ENCODE measurements at regions not wholly inside any gene's neighbourhood (a gene's known extent, or its start where the extent isn't known, plus 50 kb on each side); places are given as distances from the start of the nearest gene placed in this dataset.

- Histone ChIP-seq H3K9ac (ENCODE audit: low read length) (no peak overlapping the region), H3K27me3 (replicated peaks; ENCODE audit: control insufficient read depth, insufficient read depth, low read length) (no peaks in the 10 kb centered on the region), H3K4me1 (ENCODE audit: control insufficient read depth, insufficient read depth, low read length) (no peaks in the 10 kb centered on the region), H3K4me3 (ENCODE audit: low read length) (no peak overlapping the region), H3K9me3 (ENCODE audit: control insufficient read depth, low read length) (peaks cover 6% of the 10 kb centered on the region), H3K36me3 (ENCODE audit: control insufficient read depth, insufficient read depth, low read length, severe bottlenecking) (no peaks in the 10 kb centered on the region)
- no peak for DNase-seq (ENCODE audit: low read depth)
Measured at GRCh38 chr4:19104176-19104575, 1082.6 kb upstream of the LCORL start.

- Histone ChIP-seq H3K9me3 (ENCODE audit: control insufficient read depth, low read length) (no peaks in the 10 kb centered on the region), H3K27me3 (replicated peaks; ENCODE audit: control insufficient read depth, insufficient read depth, low read length) (no peaks in the 10 kb centered on the region), H3K9ac (ENCODE audit: low read length) (no peak overlapping the region), H3K4me3 (ENCODE audit: low read length) (no peak overlapping the region), H3K4me1 (ENCODE audit: control insufficient read depth, insufficient read depth, low read length) (no peaks in the 10 kb centered on the region), H3K36me3 (ENCODE audit: control insufficient read depth, insufficient read depth, low read length, severe bottlenecking) (no peaks in the 10 kb centered on the region)
- DNase-seq (ENCODE audit: low read depth), result no peak
Measured at GRCh38 chr4:19095491-19096046, 1074.0 kb upstream of the LCORL start.

GRCh38 chr4:19093951-19094350 is 1072.4 kb upstream of the LCORL start:
- Histone ChIP-seq H3K9ac (ENCODE audit: low read length) (no peak overlapping the region), H3K36me3 (ENCODE audit: control insufficient read depth, insufficient read depth, low read length, severe bottlenecking) (no peaks in the 10 kb centered on the region), H3K27me3 (replicated peaks; ENCODE audit: control insufficient read depth, insufficient read depth, low read length) (no peaks in the 10 kb centered on the region), H3K9me3 (ENCODE audit: control insufficient read depth, low read length) (no peaks in the 10 kb centered on the region), H3K4me3 (ENCODE audit: low read length) (no peak overlapping the region), H3K4me1 (ENCODE audit: control insufficient read depth, insufficient read depth, low read length) (no peaks in the 10 kb centered on the region)
- no peak for DNase-seq (ENCODE audit: low read depth)

GRCh38 chr4:19092797-19093196 is 1071.2 kb upstream of the LCORL start:
- Histone ChIP-seq H3K4me3 (ENCODE audit: low read length) (no peak overlapping the region), H3K9ac (ENCODE audit: low read length) (no peak overlapping the region), H3K4me1 (ENCODE audit: control insufficient read depth, insufficient read depth, low read length) (no peaks in the 10 kb centered on the region), H3K9me3 (ENCODE audit: control insufficient read depth, low read length) (no peaks in the 10 kb centered on the region), H3K27me3 (replicated peaks; ENCODE audit: control insufficient read depth, insufficient read depth, low read length) (no peaks in the 10 kb centered on the region), H3K36me3 (ENCODE audit: control insufficient read depth, insufficient read depth, low read length, severe bottlenecking) (no peaks in the 10 kb centered on the region)
- DNase-seq (ENCODE audit: low read depth), result no peak

GRCh38 chr4:19074036-19074435 is 1052.5 kb upstream of the LCORL start:
- Histone ChIP-seq H3K9ac (ENCODE audit: low read length) (no peak overlapping the region), H3K27me3 (replicated peaks; ENCODE audit: control insufficient read depth, insufficient read depth, low read length) (no peaks in the 10 kb centered on the region), H3K4me1 (ENCODE audit: control insufficient read depth, insufficient read depth, low read length) (no peaks in the 10 kb centered on the region), H3K9me3 (ENCODE audit: control insufficient read depth, low read length) (no peaks in the 10 kb centered on the region), H3K4me3 (ENCODE audit: low read length) (no peak overlapping the region), H3K36me3 (ENCODE audit: control insufficient read depth, insufficient read depth, low read length, severe bottlenecking) (no peaks in the 10 kb centered on the region)
- DNase-seq (ENCODE audit: low read depth), result no peak

GRCh38 chr4:19063662-19064061 is 1042.1 kb upstream of the LCORL start:
- H3K4me3 ChIP-seq (ENCODE audit: low read length), result no peak overlapping the region
- no peak overlapping the region for H3K9ac ChIP-seq (ENCODE audit: low read length)
- no peaks in the 10 kb centered on the region for H3K36me3 ChIP-seq (ENCODE audit: control insufficient read depth, insufficient read depth, low read length, severe bottlenecking)
- no peak for DNase-seq (ENCODE audit: low read depth)
- H3K27me3 ChIP-seq (replicated peaks; ENCODE audit: control insufficient read depth, insufficient read depth, low read length), result no peaks in the 10 kb centered on the region
- no peaks in the 10 kb centered on the region for H3K4me1 ChIP-seq (ENCODE audit: control insufficient read depth, insufficient read depth, low read length)
- peaks cover 2% of the 10 kb centered on the region for H3K9me3 ChIP-seq (ENCODE audit: control insufficient read depth, low read length)

GRCh38 chr4:19054916-19055315 is 1033.4 kb upstream of the LCORL start:
- Histone ChIP-seq H3K9ac (ENCODE audit: low read length) (no peak overlapping the region), H3K9me3 (ENCODE audit: control insufficient read depth, low read length) (no peaks in the 10 kb centered on the region), H3K4me3 (ENCODE audit: low read length) (no peak overlapping the region), H3K36me3 (ENCODE audit: control insufficient read depth, insufficient read depth, low read length, severe bottlenecking) (no peaks in the 10 kb centered on the region), H3K27me3 (replicated peaks; ENCODE audit: control insufficient read depth, insufficient read depth, low read length) (no peaks in the 10 kb centered on the region), H3K4me1 (ENCODE audit: control insufficient read depth, insufficient read depth, low read length) (no peaks in the 10 kb centered on the region)
- DNase-seq (ENCODE audit: low read depth), result no peak

- Histone ChIP-seq H3K36me3 (ENCODE audit: control insufficient read depth, insufficient read depth, low read length, severe bottlenecking) (no peaks in the 10 kb centered on the region), H3K9me3 (ENCODE audit: control insufficient read depth, low read length) (no peaks in the 10 kb centered on the region), H3K9ac (ENCODE audit: low read length) (no peak overlapping the region), H3K4me3 (ENCODE audit: low read length) (no peak overlapping the region), H3K27me3 (replicated peaks; ENCODE audit: control insufficient read depth, insufficient read depth, low read length) (no peaks in the 10 kb centered on the region), H3K4me1 (ENCODE audit: control insufficient read depth, insufficient read depth, low read length) (no peaks in the 10 kb centered on the region)
- no peak for DNase-seq (ENCODE audit: low read depth)
Measured at GRCh38 chr4:19051831-19052230, 1030.3 kb upstream of the LCORL start.

GRCh38 chr4:19047279-19047880 is 1025.8 kb upstream of the LCORL start:
- H3K9me3 ChIP-seq (ENCODE audit: control insufficient read depth, low read length), result no peaks in the 10 kb centered on the region
- H3K27me3 ChIP-seq (replicated peaks; ENCODE audit: control insufficient read depth, insufficient read depth, low read length), result no peaks in the 10 kb centered on the region
- H3K4me3 ChIP-seq (ENCODE audit: low read length), result no peak overlapping the region
- no peak overlapping the region for H3K9ac ChIP-seq (ENCODE audit: low read length)
- no peak for DNase-seq (ENCODE audit: low read depth)
- no peaks in the 10 kb centered on the region for H3K4me1 ChIP-seq (ENCODE audit: control insufficient read depth, insufficient read depth, low read length)
- no peaks in the 10 kb centered on the region for H3K36me3 ChIP-seq (ENCODE audit: control insufficient read depth, insufficient read depth, low read length, severe bottlenecking)

GRCh38 chr4:19039816-19040215 is 1018.3 kb upstream of the LCORL start:
- H3K4me1 ChIP-seq (ENCODE audit: control insufficient read depth, insufficient read depth, low read length), result no peaks in the 10 kb centered on the region

GRCh38 chr4:19038231-19038630 is 1016.7 kb upstream of the LCORL start:
- H3K27me3 ChIP-seq (replicated peaks; ENCODE audit: control insufficient read depth, insufficient read depth, low read length), result no peaks in the 10 kb centered on the region
- no peak for DNase-seq (ENCODE audit: low read depth)
- no peaks in the 10 kb centered on the region for H3K9me3 ChIP-seq (ENCODE audit: control insufficient read depth, low read length)
- no peaks in the 10 kb centered on the region for H3K4me1 ChIP-seq (ENCODE audit: control insufficient read depth, insufficient read depth, low read length)
- H3K9ac ChIP-seq (ENCODE audit: low read length), result no peak overlapping the region
- no peaks in the 10 kb centered on the region for H3K36me3 ChIP-seq (ENCODE audit: control insufficient read depth, insufficient read depth, low read length, severe bottlenecking)
- no peak overlapping the region for H3K4me3 ChIP-seq (ENCODE audit: low read length)

More at GRCh38 chr4:19039816-19040215, 1018.3 kb upstream of the LCORL start:
- H3K36me3 ChIP-seq (ENCODE audit: control insufficient read depth, insufficient read depth, low read length, severe bottlenecking), result no peaks in the 10 kb centered on the region
- no peak overlapping the region for H3K9ac ChIP-seq (ENCODE audit: low read length)
- H3K4me3 ChIP-seq (ENCODE audit: low read length), result no peak overlapping the region
- H3K9me3 ChIP-seq (ENCODE audit: control insufficient read depth, low read length), result no peaks in the 10 kb centered on the region
- no peak for DNase-seq (ENCODE audit: low read depth)
- no peaks in the 10 kb centered on the region for H3K27me3 ChIP-seq (replicated peaks; ENCODE audit: control insufficient read depth, insufficient read depth, low read length)
